Naive thymus-derived CD4-positive, alpha-beta T cell (primary cell): ENCODE measurements at regions not wholly inside any gene's neighbourhood (a gene's known extent, or its start where the extent isn't known, plus 50 kb on each side); places are given as distances from the start of the nearest gene placed in this dataset.
"Not testable (repeated sequence)": the region's sequence is repeated elsewhere in the genome, so short reads cannot be mapped to it uniquely, and the experiment has no call there.

Source experiments
- ATAC-seq: fragments of 150-1000 bp; cut with Tn5 transposase; 2 replicates; pipeline ENCODE4 v1.10.0; 2021; ENCODE audit warnings: mild to moderate bottlenecking, moderate library complexity
- CTCF ChIA-PET: fragments of 350-600 bp; sonication (Branson Sonifier 250); formaldehyde crosslinking; loops from one replicate; lab custom pipeline; 2021; ENCODE audit warnings: antibody characterized with exemption; lab: Charles Lee
- POLR2A ChIA-PET: fragments of 350-600 bp; sonication (Branson Sonifier 250); formaldehyde crosslinking; loops from one replicate; lab custom pipeline; 2021; ENCODE audit warnings: antibody characterized with exemption, inconsistent platforms; lab: Charles Lee
- DNase-seq, 9 donors: peaks; one replicate each; pipeline versions ENCODE4 v3.0.0 to v3.0.0-alpha.2; 2020 to 2022; ENCODE audit warnings: mixed read lengths in 1 of 9
- H3K27ac ChIP-seq: one replicate; pipeline ENCODE4 v1.7.0; 2013; ENCODE audit warnings: mild to moderate bottlenecking, low read depth, low read length, moderate library complexity
- H3K27me3 ChIP-seq, 2 donors: one replicate each; pipeline ENCODE4 v1.7.0; 2013; ENCODE audit warnings: low read length in 2 of 2, mild to moderate bottlenecking in 2 of 2, moderate library complexity in 2 of 2; ENCODE audit not compliant: control insufficient read depth in 2 of 2, insufficient read depth in 2 of 2
- H3K36me3 ChIP-seq, 3 experiments: 1 replicate in 2 of 3; 2 replicates in 1 of 3; pipeline ENCODE4 v1.7.0; 2013; ENCODE audit warnings: low read length in 3 of 3, mild to moderate bottlenecking in 3 of 3, moderate library complexity in 1 of 3; ENCODE audit not compliant: insufficient read depth in 3 of 3, control insufficient read depth in 2 of 3
- H3K4me1 ChIP-seq, 2 donors: one replicate each; pipeline ENCODE4 v1.7.0; 2013; ENCODE audit warnings: low read length in 2 of 2, mild to moderate bottlenecking in 2 of 2, moderate library complexity in 1 of 2; ENCODE audit not compliant: control insufficient read depth in 2 of 2, insufficient read depth in 2 of 2
- H3K4me3 ChIP-seq: 2 replicates; pipeline ENCODE4 v1.7.0; 2013; ENCODE audit warnings: mild to moderate bottlenecking, low read length
- H3K9me3 ChIP-seq, 3 experiments: 1 replicate in 2 of 3; 2 replicates in 1 of 3; pipeline ENCODE4 v1.7.0; 2013; ENCODE audit warnings: low read length in 3 of 3; ENCODE audit not compliant: control insufficient read depth in 2 of 3
- H3K27ac Mint-ChIP-seq, 9 donors: one replicate each; pipeline ENCODE4 v1.8.0; 2020 to 2022; ENCODE audit warnings: mixed read lengths in 9 of 9, mild to moderate bottlenecking in 8 of 9, moderate library complexity in 5 of 9, inconsistent platforms in 2 of 9
- H3K27me3 Mint-ChIP-seq, 5 donors: one replicate each; pipeline ENCODE4 v1.8.0; 2021 to 2022; ENCODE audit warnings: mixed read lengths in 5 of 5, mild to moderate bottlenecking in 1 of 5
- H3K36me3 Mint-ChIP-seq, 5 donors: one replicate each; pipeline ENCODE4 v1.8.0; 2020 to 2022; ENCODE audit warnings: mixed read lengths in 5 of 5, mild to moderate bottlenecking in 3 of 5, inconsistent platforms in 1 of 5
- H3K4me1 Mint-ChIP-seq, 7 donors: one replicate each; pipeline ENCODE4 v1.8.0; 2020 to 2022; ENCODE audit warnings: mixed read lengths in 7 of 7, mild to moderate bottlenecking in 3 of 7, inconsistent platforms in 1 of 7
- H3K4me3 Mint-ChIP-seq, 10 donors: one replicate each; pipeline ENCODE4 v1.8.0; 2020 to 2022; ENCODE audit warnings: mild to moderate bottlenecking in 10 of 10, mixed read lengths in 10 of 10, moderate library complexity in 6 of 10, inconsistent platforms in 2 of 10
- H3K9me3 Mint-ChIP-seq, 11 donors: one replicate each; pipeline ENCODE4 v1.8.0; 2020 to 2022; ENCODE audit warnings: mixed read lengths in 11 of 11, mild to moderate bottlenecking in 4 of 11, inconsistent platforms in 1 of 11, moderate library complexity in 1 of 11
- intact Hi-C, 2 donors: fragments of 100-400 bp; cut with micrococcal nuclease; formaldehyde crosslinking; loops; one replicate each; pipeline ENCODE4 v1.15.1; 2023

DNA sequence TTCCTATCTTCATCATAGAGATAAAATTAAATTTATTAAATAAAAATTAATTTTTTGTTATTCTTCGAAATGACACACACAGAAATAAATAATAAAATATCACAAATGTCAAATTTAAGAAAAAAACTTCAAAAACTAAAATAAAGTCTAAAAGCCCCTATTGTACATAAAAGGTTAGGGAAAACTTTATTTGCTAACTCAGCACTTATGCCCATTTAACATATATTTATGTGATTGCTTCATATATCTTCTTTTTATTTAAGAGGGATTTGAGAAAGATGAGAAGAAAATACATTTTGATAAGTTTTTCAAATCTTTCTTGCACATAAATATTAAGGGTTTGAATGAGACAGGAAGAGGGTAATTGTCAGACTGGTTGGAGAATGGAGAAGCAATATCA, 2350.4 kb upstream of the RAG2 start:
- Mint-ChIP-seq H3K36me3 (no peaks in the 10 kb centered on the region), H3K27me3 (no peaks in the 10 kb centered on the region), H3K4me1 (no peaks in the 10 kb centered on the region), H3K27ac (no peak overlapping the region), H3K9me3 (peaks cover 2 to 23% (median 17%) of the 10 kb centered on the region in 11 donors), H3K4me3 (no peak overlapping the region)
- Histone ChIP-seq H3K27me3 (no peaks in the 10 kb centered on the region), H3K27ac (no peak overlapping the region), H3K36me3 (no peaks in the 10 kb centered on the region), H3K4me3 (no peak overlapping the region), H3K4me1 (no peaks in the 10 kb centered on the region), H3K9me3 (no peaks in the 10 kb centered on the region)
- ATAC-seq (no peak), DNase-seq (no peak)
- intact Hi-C loops, result no loop called here
- CTCF ChIA-PET, result no interaction called here
- POLR2A ChIA-PET, result no interaction called here

GRCh38 chr11:38937709-38938108, 2339.7 kb upstream of the RAG2 start:
- Histone ChIP-seq H3K9me3 (no peaks in the 10 kb centered on the region), H3K27me3 (no peaks in the 10 kb centered on the region), H3K4me3 (no peak overlapping the region), H3K36me3 (no peaks in the 10 kb centered on the region), H3K27ac (no peak overlapping the region), H3K4me1 (no peaks in the 10 kb centered on the region)
- H3K36me3 Mint-ChIP-seq, result no peaks in the 10 kb centered on the region
- no peaks in the 10 kb centered on the region for H3K4me1 Mint-ChIP-seq
- ATAC-seq, result no peak
- H3K4me3 Mint-ChIP-seq, result no peak overlapping the region
- ChIA-PET CTCF (no interaction called here), POLR2A (no interaction called here)
- no peaks in the 10 kb centered on the region for H3K27me3 Mint-ChIP-seq
- no peak overlapping the region for H3K27ac Mint-ChIP-seq
- H3K9me3 Mint-ChIP-seq, result peaks cover 0 to 9% (median 5%) of the 10 kb centered on the region in 11 donors
- intact Hi-C loops, result no loop called here
- DNase-seq, result no peak

DNA sequence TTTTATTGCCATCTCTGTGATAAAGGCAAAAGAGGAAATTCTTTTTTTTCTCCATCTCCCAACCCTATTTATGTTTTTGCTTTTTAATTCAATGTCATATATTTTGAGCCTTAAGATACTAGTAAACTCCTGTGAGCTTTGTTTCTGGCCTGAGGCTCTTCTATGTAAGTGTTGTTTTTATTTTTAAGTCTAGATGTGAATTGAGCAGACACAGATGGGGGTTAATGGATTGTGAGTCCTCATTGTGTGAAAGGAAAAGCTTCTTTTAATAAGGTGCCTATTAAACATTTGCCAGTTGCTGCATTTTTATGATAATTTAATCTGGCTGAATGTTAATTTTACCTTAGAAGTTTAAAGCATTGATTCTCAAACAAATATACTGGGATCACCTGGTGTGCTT, 2337.9 kb upstream of the RAG2 start:
- Histone ChIP-seq H3K4me3 (no peak overlapping the region), H3K9me3 (no peaks in the 10 kb centered on the region), H3K27ac (no peak overlapping the region), H3K4me1 (no peaks in the 10 kb centered on the region), H3K36me3 (no peaks in the 10 kb centered on the region), H3K27me3 (no peaks in the 10 kb centered on the region)
- no peaks in the 10 kb centered on the region for H3K4me1 Mint-ChIP-seq
- no peak overlapping the region for H3K27ac Mint-ChIP-seq
- no peaks in the 10 kb centered on the region for H3K36me3 Mint-ChIP-seq
- POLR2A ChIA-PET, result no interaction called here
- ATAC-seq, result no peak
- no peak overlapping the region for H3K4me3 Mint-ChIP-seq
- no peak for DNase-seq
- no peaks in the 10 kb centered on the region for H3K27me3 Mint-ChIP-seq
- intact Hi-C loops, result no loop called here
- CTCF ChIA-PET, result no interaction called here
- peaks cover 0 to 19% (median 8%) of the 10 kb centered on the region in 11 donors for H3K9me3 Mint-ChIP-seq

DNA sequence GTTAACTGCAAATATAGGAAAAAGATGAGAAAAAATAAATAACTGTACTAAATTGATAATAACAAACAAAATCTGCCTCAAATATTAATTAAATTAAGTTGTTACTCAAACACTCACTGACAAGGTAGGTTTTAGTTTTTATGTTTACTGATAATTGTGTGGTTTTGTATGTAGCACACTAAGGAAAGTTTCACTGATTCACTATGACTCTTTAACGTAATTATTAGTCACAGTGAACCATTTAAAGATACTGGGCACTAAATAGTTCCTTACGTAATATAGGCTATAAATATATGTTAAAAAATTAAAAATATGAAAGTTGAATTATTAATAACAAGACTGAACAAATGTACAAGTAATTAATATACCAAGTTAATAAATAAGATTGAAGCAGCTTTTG, 2330.0 kb upstream of the RAG2 start:
- CTCF ChIA-PET, result no interaction called here
- no peak overlapping the region for H3K4me3 Mint-ChIP-seq
- Histone ChIP-seq H3K4me1 (no peaks in the 10 kb centered on the region), H3K27ac (no peak overlapping the region), H3K4me3 (no peak overlapping the region), H3K27me3 (no peaks in the 10 kb centered on the region), H3K36me3 (no peaks in the 10 kb centered on the region), H3K9me3 (no peaks in the 10 kb centered on the region)
- ATAC-seq, result no peak
- intact Hi-C loops, result no loop called here
- no peaks in the 10 kb centered on the region for H3K27me3 Mint-ChIP-seq
- no peaks in the 10 kb centered on the region for H3K4me1 Mint-ChIP-seq
- peaks cover 0 to 19% (median 5%) of the 10 kb centered on the region in 11 donors for H3K9me3 Mint-ChIP-seq
- H3K36me3 Mint-ChIP-seq, result no peaks in the 10 kb centered on the region
- H3K27ac Mint-ChIP-seq, result no peak overlapping the region
- no peak for DNase-seq
- POLR2A ChIA-PET, result no interaction called here

DNA sequence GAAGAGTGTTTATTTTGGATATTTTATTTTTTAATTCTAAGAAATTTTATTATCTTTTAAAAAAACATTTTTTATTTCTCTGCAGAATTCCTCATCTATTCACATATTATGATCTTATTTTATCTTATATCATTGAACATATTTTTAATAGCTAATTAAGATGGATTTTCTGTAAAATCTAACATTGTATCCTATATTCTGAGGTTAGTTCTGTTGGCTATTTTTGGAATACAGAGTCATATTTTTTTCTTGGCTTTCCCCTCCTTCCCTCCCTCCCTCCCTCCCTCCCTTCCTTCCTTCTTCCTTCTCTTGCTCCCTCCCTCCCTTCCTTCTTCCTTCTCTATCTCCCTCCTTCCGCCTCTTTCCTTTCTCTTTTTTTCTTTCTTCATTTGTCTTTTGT, 2326.6 kb upstream of the RAG2 start:
- ATAC-seq, result no peak
- CTCF ChIA-PET, result no interaction called here

GRCh38 chr11:38900211-38900610, 2302.2 kb upstream of the RAG2 start:
- peaks cover 0 to 18% (median 4%) of the 10 kb centered on the region in 11 donors for H3K9me3 Mint-ChIP-seq
- intact Hi-C loops, result no loop called here
- H3K36me3 Mint-ChIP-seq, result no peaks in the 10 kb centered on the region
- ChIA-PET CTCF (no interaction called here), POLR2A (no interaction called here)
- Histone ChIP-seq H3K4me3 (no peak overlapping the region), H3K27me3 (no peaks in the 10 kb centered on the region), H3K27ac (no peak overlapping the region), H3K9me3 (no peaks in the 10 kb centered on the region), H3K4me1 (no peaks in the 10 kb centered on the region), H3K36me3 (no peaks in the 10 kb centered on the region)
- ATAC-seq (no peak), DNase-seq (no peak)
- H3K27ac Mint-ChIP-seq, result no peak overlapping the region
- H3K27me3 Mint-ChIP-seq, result no peaks in the 10 kb centered on the region
- H3K4me3 Mint-ChIP-seq, result no peak overlapping the region
- H3K4me1 Mint-ChIP-seq, result no peaks in the 10 kb centered on the region

More for the DNA sequence above, 2326.6 kb upstream of the RAG2 start:
- Histone ChIP-seq H3K27ac (no peak overlapping the region), H3K36me3 (no peaks in the 10 kb centered on the region), H3K4me1 (no peaks in the 10 kb centered on the region), H3K4me3 (no peak overlapping the region), H3K27me3 (no peaks in the 10 kb centered on the region), H3K9me3 (no peaks in the 10 kb centered on the region)
- no peaks in the 10 kb centered on the region for H3K36me3 Mint-ChIP-seq
- no peaks in the 10 kb centered on the region for H3K27me3 Mint-ChIP-seq
- no peak overlapping the region for H3K4me3 Mint-ChIP-seq
- intact Hi-C loops, result no loop called here
- no peaks in the 10 kb centered on the region for H3K4me1 Mint-ChIP-seq
- no peak for DNase-seq
- no peak overlapping the region for H3K27ac Mint-ChIP-seq
- POLR2A ChIA-PET, result no interaction called here
- peaks cover 3 to 16% (median 5%) of the 10 kb centered on the region in 11 donors for H3K9me3 Mint-ChIP-seq

GRCh38 chr11:38894201-38894600, 2296.2 kb upstream of the RAG2 start:
- H3K4me1 Mint-ChIP-seq, H3K36me3 Mint-ChIP-seq, DNase-seq, H3K4me1 ChIP-seq, H3K9me3 ChIP-seq, H3K27me3 Mint-ChIP-seq, POLR2A ChIA-PET, H3K4me3 Mint-ChIP-seq, CTCF ChIA-PET, H3K27me3 ChIP-seq, H3K4me3 ChIP-seq, H3K27ac ChIP-seq, H3K36me3 ChIP-seq, ATAC-seq, intact Hi-C loops, H3K27ac Mint-ChIP-seq: not testable (repeated sequence)
- H3K9me3 Mint-ChIP-seq, result peaks cover under 1 to 20% (median 6%) of the 10 kb centered on the region in 11 donors
